GM12878 (cell line): ENCODE measurements at regions not wholly inside any gene's neighbourhood (a gene's known extent, or its start where the extent isn't known, plus 50 kb on each side); places are given as distances from the start of the nearest gene placed in this dataset.

Experiments used
- ATAC-seq: fragments of 200-7000 bp; cut with Tn5 transposase; 3 replicates; pipeline ENCODE4 v1.9.1; 2020; ENCODE audit warnings: mild to moderate bottlenecking, moderate library complexity
- BruUV-seq: library from RNA; stranded (reverse); fragments of 400-500 nt; replicated peaks from 2 replicates; lab custom pipeline; 2021; lab: Mats Ljungman, UMichigan
- CTCF ChIA-PET: fragments of 300-600 bp; sonication (Branson Sonifier 250); formaldehyde crosslinking; extraction: SDS; loops from one replicate; lab custom pipeline; 2021; ENCODE audit warnings: inconsistent platforms; lab: Yijun Ruan, JAX
- POLR2A ChIA-PET: fragments of 350-600 bp; formaldehyde crosslinking; extraction: SDS; loops from one replicate; lab custom pipeline; 2021; ENCODE audit warnings: inconsistent platforms; lab: Charles Lee
- RAD21 ChIA-PET: fragments of 300-600 bp; sonication (Branson Sonifier 250); formaldehyde crosslinking; loops from one replicate; lab custom pipeline; 2023; ENCODE audit warnings: antibody characterized with exemption; ENCODE audit not compliant: unreplicated experiment; lab: Charles Lee
- SMC1A ChIA-PET: fragments of 300-600 bp; sonication (Branson Sonifier 250); formaldehyde crosslinking; loops from one replicate; lab custom pipeline; 2023; ENCODE audit not compliant: unreplicated experiment, uncharacterized antibody; lab: Charles Lee
- DNase-seq: peaks from one replicate; pipeline ENCODE4 v3.0.0-alpha.2; 2011; ENCODE audit warnings: low read depth, low spot score
- FAIRE-seq: peaks from 3 replicates; lab custom pipeline; 2011; peaks lifted over from hg19 to GRCh38; lab: Jason Lieb, UNC
- H2AFZ ChIP-seq: 2 replicates; pipeline ENCODE4 v1.6.0; 2011; ENCODE audit warnings: low read depth, low read length, control low read depth; ENCODE audit not compliant: control insufficient read depth
- H3K27ac ChIP-seq: 2 replicates; pipeline ENCODE4 v1.5.1; 2011; ENCODE audit warnings: control low read depth; ENCODE audit not compliant: control insufficient read depth, insufficient read depth
- H3K27me3 ChIP-seq, 2 experiments: replicated peaks in 1 of 2; 2 replicates each; pipeline versions ENCODE4 v1.6.0 to v1.6.1; 2011; ENCODE audit warnings: low read length in 1 of 2; ENCODE audit not compliant: control insufficient read depth in 2 of 2, insufficient read depth in 2 of 2
- H3K36me3 ChIP-seq, 2 experiments: 2 replicates each; pipeline ENCODE4 v1.5.1; 2011; ENCODE audit warnings: low read length in 1 of 2; ENCODE audit not compliant: control insufficient read depth in 2 of 2, insufficient read depth in 2 of 2
- H3K4me1 ChIP-seq: 2 replicates; pipeline ENCODE4 v1.6.1; 2011; ENCODE audit warnings: mild to moderate bottlenecking, low read length, moderate library complexity, mixed read lengths; ENCODE audit not compliant: control insufficient read depth, insufficient read depth
- H3K4me2 ChIP-seq: 2 replicates; pipeline ENCODE4 v1.6.0; 2011; ENCODE audit warnings: control low read depth; ENCODE audit not compliant: control insufficient read depth, insufficient read depth
- H3K4me3 ChIP-seq: fragments of 200-600 bp; sonication (generic); 2 replicates; pipeline ENCODE4 v1.5.1; 2016
- H3K79me2 ChIP-seq: 2 replicates; pipeline ENCODE4 v1.6.0; 2011; ENCODE audit warnings: low read length; ENCODE audit not compliant: control insufficient read depth, insufficient read depth
- H3K9ac ChIP-seq: 2 replicates; pipeline ENCODE4 v1.8.0; 2011; ENCODE audit warnings: low read length, control low read depth, mixed read lengths; ENCODE audit not compliant: control insufficient read depth, insufficient read depth
- H3K9me3 ChIP-seq: replicated peaks from 3 replicates; pipeline ENCODE4 v1.5.1; 2011; ENCODE audit warnings: mild to moderate bottlenecking, low read length; ENCODE audit not compliant: control insufficient read depth, insufficient read depth
- H4K20me1 ChIP-seq: 2 replicates; pipeline ENCODE4 v1.6.0; 2011; ENCODE audit not compliant: control insufficient read depth, insufficient read depth
- IRF5 ChIP-seq: fragments of 450-650 bp; IDR thresholded peaks from 2 replicates; pipeline ENCODE4 v1.6.1; 2017; ENCODE audit warnings: borderline replicate concordance
- NBN ChIP-seq: fragments of 450-650 bp; IDR thresholded peaks from 2 replicates; pipeline ENCODE4 v1.6.1; 2016
- PAX5 ChIP-seq: IDR thresholded peaks from 2 replicates; pipeline ENCODE4 v1.6.1; 2011; ENCODE audit warnings: low read depth, low read length, borderline replicate concordance
- POLR2A ChIP-seq: IDR thresholded peaks from 2 replicates; pipeline ENCODE4 v1.6.1; 2011; ENCODE audit warnings: low read depth, mild to moderate bottlenecking, low read length
- PRDM15 ChIP-seq: fragments of 450-650 bp; formaldehyde crosslinking; IDR thresholded peaks from 2 replicates; pipeline ENCODE4 v1.4.0; 2020; ENCODE audit warnings: mild to moderate bottlenecking, moderate library complexity
- STAT1 ChIP-seq: fragments of 450-650 bp; conservative IDR thresholded peaks from 2 replicates; pipeline ENCODE4 v1.6.1; 2014; ENCODE audit warnings: antibody characterized with exemption, mild to moderate bottlenecking
- ZNF622 ChIP-seq: fragments of 450-650 bp; IDR thresholded peaks from 2 replicates; pipeline ENCODE4 v1.6.1; 2017; ENCODE audit warnings: mild to moderate bottlenecking, inconsistent platforms
- WGBS: methylation state at CpG from one replicate; pipeline ENCODE4 v1.1.6; 2016; ENCODE audit warnings: low lambda C conversion rate; ENCODE audit not compliant: insufficient replicate concordance, insufficient coverage; ENCODE audit errors: missing lambda C conversion rate; 5-methylcytosine and 5-hydroxymethylcytosine counted together
- in situ Hi-C: fragments of 300-500 bp; cut with MboI; formaldehyde crosslinking; loops from 9 replicates; pipeline ENCODE4 v1.14.3; 2018; ENCODE audit warnings: mixed read lengths
- intact Hi-C: fragments of 100-400 bp; cut with micrococcal nuclease; formaldehyde crosslinking; loops from one replicate; pipeline ENCODE4 v1.14.2; 2022; ENCODE audit not compliant: unreplicated experiment

GRCh38 chr6:105805501-105806023 lies 280.6 kb upstream of the PRDM1 start:
- Histone ChIP-seq H3K9me3 (no peaks in the 10 kb centered on the region; the same call in 1 of the 3 replicates), H4K20me1 (no peaks in the 10 kb centered on the region)
- TF ChIP-seq POLR2A: no peak
- TF ChIP-seq IRF5: no peak
- TF ChIP-seq NBN: no peak
- TF ChIP-seq PRDM15 (CRISPR knock-in tag): no peak
- TF ChIP-seq PAX5: no peak
- TF ChIP-seq STAT1: no peak
- no peak for TF ChIP-seq ZNF622
- TF ChIP-seq, all 136 proteins: peak for 0
- SMC1A ChIA-PET: no interaction called here
- FAIRE-seq (no peak), ATAC-seq (no peak), DNase-seq (no peak)
- in situ Hi-C loops (no loop called here), intact Hi-C loops (no loop called here)
- CTCF ChIA-PET: no interaction called here
- no peak overlapping the region for H2AFZ ChIP-seq
- POLR2A ChIA-PET: no interaction called here
- BruUV-seq: no TSS peak
- H3K36me3 ChIP-seq: no peaks in the 10 kb centered on the region
- H3K9ac ChIP-seq: no peak overlapping the region
- H3K4me1 ChIP-seq: no peaks in the 10 kb centered on the region
- H3K27ac ChIP-seq: no peak overlapping the region
- no peak overlapping the region for H3K4me3 ChIP-seq
- no peaks in the 10 kb centered on the region for H3K79me2 ChIP-seq
- no peak overlapping the region for H3K4me2 ChIP-seq
- RAD21 ChIA-PET: no interaction called here
- no peaks in the 10 kb centered on the region; a peak in 1 of 4 replicates for H3K27me3 ChIP-seq
- WGBS: 44% methylated on average over 2 of the region's 2 CpGs
